GM12864 (cell line): ENCODE measurements at regions not wholly inside any gene's neighbourhood (a gene's known extent, or its start where the extent isn't known, plus 50 kb on each side); places are given as distances from the start of the nearest gene placed in this dataset.

Source experiments
- DNase-seq: peaks from one replicate; pipeline ENCODE4 v3.0.0-alpha.2; 2011; ENCODE audit warnings: low read depth
- H3K4me3 ChIP-seq: 2 replicates; pipeline ENCODE4 v1.5.1; 2011; ENCODE audit warnings: mild to moderate bottlenecking, low read depth, low read length, control low read depth
- TF ChIP-seq, protein P1 (sequence below): IDR thresholded peaks from 2 replicates; pipeline ENCODE4 v1.5.1; 2011; ENCODE audit warnings: low read depth, mild to moderate bottlenecking, moderate library complexity, low read length, control low read depth, inconsistent platforms; ENCODE audit errors: missing control alignments

DNA sequence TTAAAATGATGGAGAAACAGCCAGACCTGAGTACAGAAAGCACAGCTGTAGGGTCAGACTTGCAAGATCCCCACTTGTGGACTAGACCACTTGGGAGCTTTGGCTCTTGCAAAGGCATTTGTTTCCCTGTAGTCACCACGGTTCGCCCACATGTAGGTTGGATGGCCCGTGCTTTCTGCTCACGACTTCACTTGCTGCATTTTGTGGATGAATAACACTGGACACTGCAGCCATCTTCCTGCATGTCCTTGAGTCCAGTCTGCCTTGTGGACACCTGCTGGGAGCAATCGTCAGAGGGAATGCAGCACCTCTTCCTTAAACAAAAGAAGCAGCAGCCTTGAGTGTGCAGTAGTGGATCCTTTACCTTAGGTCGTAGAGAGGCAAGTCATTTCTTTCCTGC, 372.9 kb upstream of the IRX2 start:
- DNase-seq, result no peak
- TF ChIP-seq, protein P1, sequence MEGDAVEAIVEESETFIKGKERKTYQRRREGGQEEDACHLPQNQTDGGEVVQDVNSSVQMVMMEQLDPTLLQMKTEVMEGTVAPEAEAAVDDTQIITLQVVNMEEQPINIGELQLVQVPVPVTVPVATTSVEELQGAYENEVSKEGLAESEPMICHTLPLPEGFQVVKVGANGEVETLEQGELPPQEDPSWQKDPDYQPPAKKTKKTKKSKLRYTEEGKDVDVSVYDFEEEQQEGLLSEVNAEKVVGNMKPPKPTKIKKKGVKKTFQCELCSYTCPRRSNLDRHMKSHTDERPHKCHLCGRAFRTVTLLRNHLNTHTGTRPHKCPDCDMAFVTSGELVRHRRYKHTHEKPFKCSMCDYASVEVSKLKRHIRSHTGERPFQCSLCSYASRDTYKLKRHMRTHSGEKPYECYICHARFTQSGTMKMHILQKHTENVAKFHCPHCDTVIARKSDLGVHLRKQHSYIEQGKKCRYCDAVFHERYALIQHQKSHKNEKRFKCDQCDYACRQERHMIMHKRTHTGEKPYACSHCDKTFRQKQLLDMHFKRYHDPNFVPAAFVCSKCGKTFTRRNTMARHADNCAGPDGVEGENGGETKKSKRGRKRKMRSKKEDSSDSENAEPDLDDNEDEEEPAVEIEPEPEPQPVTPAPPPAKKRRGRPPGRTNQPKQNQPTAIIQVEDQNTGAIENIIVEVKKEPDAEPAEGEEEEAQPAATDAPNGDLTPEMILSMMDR, result no peak
- H3K4me3 ChIP-seq, result no peak overlapping the region

DNA sequence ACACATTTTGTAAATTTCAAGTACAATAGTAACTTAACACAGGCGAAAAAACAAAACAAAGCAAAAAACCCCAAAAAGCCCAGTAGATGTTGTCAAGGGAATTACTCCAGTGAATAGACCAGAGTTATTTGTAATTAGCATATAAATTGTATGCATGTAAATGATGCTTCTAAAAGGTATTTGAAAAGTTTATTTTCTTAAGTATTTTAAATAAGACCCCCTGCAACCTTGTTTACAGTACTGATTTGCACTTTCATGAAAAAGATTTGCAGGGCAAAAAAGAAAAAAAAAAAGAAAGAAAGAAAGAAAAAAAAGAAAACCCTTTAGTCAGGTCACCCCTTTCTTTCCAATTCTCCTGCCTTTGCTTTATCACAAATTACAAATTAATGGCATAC, 372.3 kb upstream of the IRX2 start:
- DNase-seq, result no peak
- TF ChIP-seq, protein P1, result no peak
- H3K4me3 ChIP-seq, result no peak overlapping the region

DNA sequence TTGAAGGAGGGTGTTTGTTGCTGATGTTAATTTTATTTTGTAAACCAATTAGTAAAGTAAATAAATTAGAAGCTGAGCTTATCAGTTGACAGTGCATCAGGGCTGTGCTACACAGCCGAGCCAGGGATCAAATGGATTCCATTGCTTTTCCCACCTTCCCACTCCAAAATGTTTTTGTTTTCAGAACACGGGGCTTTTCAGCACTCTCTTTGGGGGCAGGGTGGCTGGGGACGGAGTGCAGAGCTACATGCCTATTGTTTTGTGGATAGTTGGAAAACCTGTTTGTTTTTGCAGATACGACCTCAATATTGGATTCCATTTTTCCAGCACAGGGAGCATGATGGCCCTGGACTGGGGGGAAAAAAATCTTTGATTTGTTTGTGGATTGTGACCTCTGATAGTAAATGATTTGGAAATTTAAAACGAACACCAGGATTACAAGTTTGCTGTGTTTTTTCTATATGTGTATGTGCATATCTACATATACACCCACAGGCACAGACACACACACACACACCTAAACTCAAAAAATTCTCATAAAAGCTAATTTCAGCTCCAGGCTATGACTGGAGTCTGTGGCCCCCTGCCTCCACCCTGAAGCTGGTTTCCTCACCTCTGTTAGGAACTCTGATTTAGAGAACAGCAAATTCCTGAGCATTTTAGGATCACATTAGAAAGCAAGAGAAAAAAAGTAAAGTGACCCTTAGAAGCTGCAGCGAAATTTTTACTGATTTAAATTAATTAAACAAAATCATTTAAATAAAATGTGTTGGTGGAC, 371.7 kb upstream of the IRX2 start:
- DNase-seq, result no peak
- TF ChIP-seq, protein P1, result no peak
- no peak overlapping the region for H3K4me3 ChIP-seq

DNA sequence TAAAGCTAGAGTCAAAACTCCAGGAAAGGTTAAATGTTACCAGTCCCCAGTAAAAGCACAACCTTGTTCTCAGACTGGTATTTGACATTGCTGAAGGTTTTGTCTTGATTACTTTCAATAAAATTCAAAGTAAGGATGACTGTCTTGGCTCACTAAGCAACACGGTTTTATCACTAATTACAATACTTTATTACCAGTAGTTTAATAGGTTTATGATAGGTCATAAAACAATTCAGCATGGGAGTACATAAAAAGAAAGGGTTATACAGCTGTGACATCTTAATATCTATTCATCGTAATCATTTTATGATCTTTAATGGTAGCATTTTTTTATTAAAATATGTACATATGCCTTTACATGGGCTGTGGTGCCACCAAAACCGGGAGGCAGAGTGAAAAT, 370.7 kb upstream of the IRX2 start:
- TF ChIP-seq, protein P1, result no peak
- no peak for DNase-seq
- no peak overlapping the region for H3K4me3 ChIP-seq

DNA sequence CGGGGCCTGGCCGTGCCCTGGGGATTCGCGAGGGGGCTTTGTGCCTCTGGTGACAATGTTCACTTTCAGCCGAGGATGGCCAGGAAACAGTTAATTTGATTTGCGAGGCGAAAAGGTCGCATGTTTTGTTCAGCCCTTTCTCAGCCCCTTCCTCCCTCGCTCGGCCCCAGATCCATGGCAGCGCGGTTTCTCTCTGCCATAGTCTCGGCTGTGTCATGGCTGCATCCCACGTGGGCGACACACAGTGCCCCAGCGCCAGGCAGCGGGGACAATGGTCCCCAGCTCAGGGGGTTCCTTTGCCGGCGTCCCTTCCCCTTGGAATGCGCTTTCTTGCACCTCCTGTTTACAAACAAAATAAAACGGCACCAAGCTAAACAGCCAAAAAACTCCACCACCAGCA, 370.3 kb upstream of the IRX2 start:
- no peak overlapping the region for H3K4me3 ChIP-seq
- no peak for DNase-seq
- TF ChIP-seq, protein P1, result no peak

DNA sequence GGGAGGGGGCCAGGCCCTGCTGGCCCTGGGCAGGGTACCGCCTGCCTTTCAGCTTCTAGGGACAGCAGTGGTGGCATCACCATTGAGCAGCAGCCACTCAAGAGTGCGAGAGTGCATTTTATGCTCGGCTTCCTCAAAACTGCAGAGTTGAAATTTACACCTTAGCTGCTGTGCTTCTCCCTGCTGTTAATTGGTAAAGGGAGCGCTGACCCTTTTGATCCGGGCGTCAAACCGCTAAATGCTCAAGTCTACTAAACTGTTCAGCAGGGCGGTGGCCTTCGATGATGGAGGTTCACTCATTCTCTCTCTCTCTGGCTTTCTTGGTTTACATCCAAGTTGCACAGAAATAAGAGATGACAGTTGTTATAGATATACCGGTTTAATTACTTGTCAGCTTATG, 368.6 kb upstream of the IRX2 start:
- TF ChIP-seq, protein P1, result no peak
- no peak overlapping the region for H3K4me3 ChIP-seq
- no peak for DNase-seq

DNA sequence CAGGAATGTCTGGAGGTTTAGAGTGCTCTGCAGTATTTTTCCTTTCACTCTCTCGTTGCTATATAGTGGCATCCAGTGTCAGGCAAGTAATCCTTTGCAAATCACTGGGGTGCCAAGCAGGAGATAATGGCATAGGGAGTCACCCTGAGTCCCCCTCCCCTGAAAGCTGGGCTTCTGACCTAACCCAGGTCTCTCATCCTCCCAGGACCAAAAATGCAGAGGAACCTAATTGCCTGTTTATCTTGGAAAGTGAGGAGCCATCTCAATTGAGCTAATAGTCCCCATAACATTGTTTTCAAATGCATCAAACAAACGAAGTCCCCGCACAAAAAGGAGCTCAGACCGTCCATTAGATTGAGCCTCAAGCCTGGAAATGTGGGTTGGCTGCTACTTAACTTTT, 368.0 kb upstream of the IRX2 start:
- DNase-seq, result no peak
- TF ChIP-seq, protein P1, result no peak
- no peak overlapping the region for H3K4me3 ChIP-seq
